ENCODE measurements at regions not wholly inside any gene's neighbourhood (a gene's known extent, or its start where the extent isn't known, plus 50 kb on each side); places are given as distances from the start of the nearest gene placed in this dataset.

DNA sequence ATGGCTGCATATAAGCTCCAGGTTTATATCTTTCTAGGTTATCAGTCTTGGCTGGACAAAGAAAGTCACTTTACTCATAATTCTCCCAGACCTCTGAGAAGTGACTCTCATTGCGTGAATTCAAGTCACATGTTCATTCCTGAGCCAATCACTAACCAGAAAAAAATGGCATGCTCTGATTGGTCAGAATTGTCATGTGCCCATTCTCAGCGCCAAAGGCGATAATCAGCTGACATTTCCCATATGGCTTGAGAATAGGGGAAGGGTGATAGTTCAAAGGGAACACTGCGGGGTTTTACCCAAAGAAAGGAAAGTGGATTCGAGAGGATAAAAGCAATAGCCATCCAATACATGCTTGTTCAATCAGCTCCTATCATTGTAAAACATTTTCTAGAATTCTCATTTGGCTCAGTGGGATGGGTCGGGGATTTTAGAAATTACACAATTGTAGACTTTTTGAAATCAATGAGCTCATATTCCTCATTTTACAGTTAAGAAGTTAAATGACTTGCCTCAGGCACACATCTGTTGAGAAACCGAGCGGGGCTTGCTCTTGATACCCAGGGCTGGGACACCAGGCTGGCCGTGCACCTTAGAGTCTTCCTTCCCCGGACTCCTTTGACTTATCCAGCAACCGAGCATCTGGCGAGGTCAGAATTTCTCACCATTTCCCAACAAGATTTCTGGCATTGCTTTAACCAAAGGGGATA, 454.0 kb upstream of the TBX3 start:
- Mint-ChIP-seq H3K4me1 (ENCODE audit: unreplicated experiment) (no peaks in the 10 kb centered on the region), H3K27ac (ENCODE audit: unreplicated experiment) (no peak overlapping the region), H3K27me3 (ENCODE audit: unreplicated experiment) (no peaks in the 10 kb centered on the region), H3K9me3 (ENCODE audit: unreplicated experiment) (no peaks in the 10 kb centered on the region), H3K36me3 (ENCODE audit: low read depth, unreplicated experiment) (no peaks in the 10 kb centered on the region), H3K4me3 (ENCODE audit: unreplicated experiment) (no peak overlapping the region)
- DNase-seq (ENCODE audit: low spot score): no peak
- TF ChIP-seq, protein P1, sequence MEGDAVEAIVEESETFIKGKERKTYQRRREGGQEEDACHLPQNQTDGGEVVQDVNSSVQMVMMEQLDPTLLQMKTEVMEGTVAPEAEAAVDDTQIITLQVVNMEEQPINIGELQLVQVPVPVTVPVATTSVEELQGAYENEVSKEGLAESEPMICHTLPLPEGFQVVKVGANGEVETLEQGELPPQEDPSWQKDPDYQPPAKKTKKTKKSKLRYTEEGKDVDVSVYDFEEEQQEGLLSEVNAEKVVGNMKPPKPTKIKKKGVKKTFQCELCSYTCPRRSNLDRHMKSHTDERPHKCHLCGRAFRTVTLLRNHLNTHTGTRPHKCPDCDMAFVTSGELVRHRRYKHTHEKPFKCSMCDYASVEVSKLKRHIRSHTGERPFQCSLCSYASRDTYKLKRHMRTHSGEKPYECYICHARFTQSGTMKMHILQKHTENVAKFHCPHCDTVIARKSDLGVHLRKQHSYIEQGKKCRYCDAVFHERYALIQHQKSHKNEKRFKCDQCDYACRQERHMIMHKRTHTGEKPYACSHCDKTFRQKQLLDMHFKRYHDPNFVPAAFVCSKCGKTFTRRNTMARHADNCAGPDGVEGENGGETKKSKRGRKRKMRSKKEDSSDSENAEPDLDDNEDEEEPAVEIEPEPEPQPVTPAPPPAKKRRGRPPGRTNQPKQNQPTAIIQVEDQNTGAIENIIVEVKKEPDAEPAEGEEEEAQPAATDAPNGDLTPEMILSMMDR (IDR thresholded peaks at IDR 0.05; ENCODE audit: unreplicated experiment): no peak

DNA sequence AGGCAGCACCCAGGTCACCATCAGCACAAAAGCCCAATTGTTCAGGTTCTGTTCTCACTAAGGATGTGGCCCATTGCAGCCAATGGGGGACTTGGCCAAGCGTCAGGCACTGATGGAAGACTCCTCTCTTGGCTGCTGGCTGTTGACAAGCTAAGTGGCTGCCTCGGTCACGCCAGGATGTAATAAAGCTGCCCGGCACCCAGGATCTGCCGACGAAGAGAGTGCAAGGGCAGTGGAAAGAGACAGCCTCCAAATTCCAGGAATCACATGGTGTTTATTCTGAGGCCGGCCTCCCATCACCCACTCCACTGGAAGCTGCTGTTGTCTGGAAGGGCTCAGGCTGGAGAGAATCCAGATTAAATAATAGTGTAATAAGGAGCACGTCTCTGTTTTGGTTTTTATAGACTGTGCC, 451.8 kb upstream of the TBX3 start:
- H3K36me3 Mint-ChIP-seq (ENCODE audit: low read depth, unreplicated experiment): no peaks in the 10 kb centered on the region
- H3K4me1 Mint-ChIP-seq (ENCODE audit: unreplicated experiment): peaks cover 3% of the 10 kb centered on the region
- H3K27me3 Mint-ChIP-seq (ENCODE audit: unreplicated experiment): no peaks in the 10 kb centered on the region
- H3K4me3 Mint-ChIP-seq (ENCODE audit: unreplicated experiment): no peak overlapping the region
- no peak overlapping the region for H3K27ac Mint-ChIP-seq (ENCODE audit: unreplicated experiment)
- no peak for DNase-seq (ENCODE audit: low spot score)
- H3K9me3 Mint-ChIP-seq (ENCODE audit: unreplicated experiment): no peaks in the 10 kb centered on the region
- TF ChIP-seq, protein P1 (IDR thresholded peaks at IDR 0.05; ENCODE audit: unreplicated experiment): no peak

DNA sequence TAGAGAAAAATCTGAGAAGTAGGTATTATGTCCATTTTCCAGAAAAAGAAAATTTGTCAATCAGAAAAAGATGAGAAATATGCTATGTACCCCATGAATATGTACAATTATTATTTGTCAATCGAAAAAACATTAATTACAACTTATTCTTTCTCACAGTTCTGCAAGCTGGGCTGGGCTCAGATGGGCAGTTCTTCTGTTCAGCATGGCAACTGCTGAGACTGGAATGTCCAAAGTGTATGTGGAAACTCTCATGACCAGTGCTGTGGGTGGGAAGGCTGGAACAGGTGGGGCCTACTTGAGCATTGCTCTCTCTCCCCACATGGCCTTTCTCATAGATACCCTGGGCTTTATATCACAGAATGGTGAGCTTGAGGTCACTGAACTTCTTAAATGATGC, 450.3 kb upstream of the TBX3 start:
- peaks cover 3% of the 10 kb centered on the region for H3K4me1 Mint-ChIP-seq (ENCODE audit: unreplicated experiment)
- DNase-seq (ENCODE audit: low spot score): no peak
- H3K36me3 Mint-ChIP-seq (ENCODE audit: low read depth, unreplicated experiment): no peaks in the 10 kb centered on the region
- no peaks in the 10 kb centered on the region for H3K27me3 Mint-ChIP-seq (ENCODE audit: unreplicated experiment)
- no peak overlapping the region for H3K4me3 Mint-ChIP-seq (ENCODE audit: unreplicated experiment)
- no peak overlapping the region for H3K27ac Mint-ChIP-seq (ENCODE audit: unreplicated experiment)
- TF ChIP-seq, protein P1 (IDR thresholded peaks at IDR 0.05; ENCODE audit: unreplicated experiment): no peak
- no peaks in the 10 kb centered on the region for H3K9me3 Mint-ChIP-seq (ENCODE audit: unreplicated experiment)

DNA sequence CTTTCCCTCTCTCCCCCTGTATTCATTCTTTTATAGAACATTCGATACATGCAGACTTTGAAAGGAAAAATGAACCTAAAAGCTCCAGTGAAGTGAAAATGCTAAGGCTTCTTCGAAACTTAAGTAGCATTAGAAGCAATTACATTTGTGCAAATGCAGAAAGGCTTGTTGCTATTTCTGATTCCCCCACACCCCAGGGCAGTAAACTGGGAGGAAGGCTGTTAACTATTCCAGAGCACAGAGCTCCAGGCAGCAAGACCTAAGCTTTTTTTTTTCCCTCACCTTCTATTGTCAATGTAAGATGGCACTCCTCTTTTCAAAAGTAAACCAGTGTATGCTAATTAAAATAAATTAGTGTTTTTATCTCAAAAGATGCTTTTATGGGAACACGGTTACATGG, 448.9 kb upstream of the TBX3 start:
- no peak overlapping the region for H3K4me3 Mint-ChIP-seq (ENCODE audit: unreplicated experiment)
- no peak overlapping the region for H3K27ac Mint-ChIP-seq (ENCODE audit: unreplicated experiment)
- no peaks in the 10 kb centered on the region for H3K36me3 Mint-ChIP-seq (ENCODE audit: low read depth, unreplicated experiment)
- DNase-seq (ENCODE audit: low spot score): no peak
- H3K27me3 Mint-ChIP-seq (ENCODE audit: unreplicated experiment): no peaks in the 10 kb centered on the region
- H3K4me1 Mint-ChIP-seq (ENCODE audit: unreplicated experiment): peaks cover 3% of the 10 kb centered on the region
- TF ChIP-seq, protein P1 (IDR thresholded peaks at IDR 0.05; ENCODE audit: unreplicated experiment): no peak
- no peaks in the 10 kb centered on the region for H3K9me3 Mint-ChIP-seq (ENCODE audit: unreplicated experiment)

DNA sequence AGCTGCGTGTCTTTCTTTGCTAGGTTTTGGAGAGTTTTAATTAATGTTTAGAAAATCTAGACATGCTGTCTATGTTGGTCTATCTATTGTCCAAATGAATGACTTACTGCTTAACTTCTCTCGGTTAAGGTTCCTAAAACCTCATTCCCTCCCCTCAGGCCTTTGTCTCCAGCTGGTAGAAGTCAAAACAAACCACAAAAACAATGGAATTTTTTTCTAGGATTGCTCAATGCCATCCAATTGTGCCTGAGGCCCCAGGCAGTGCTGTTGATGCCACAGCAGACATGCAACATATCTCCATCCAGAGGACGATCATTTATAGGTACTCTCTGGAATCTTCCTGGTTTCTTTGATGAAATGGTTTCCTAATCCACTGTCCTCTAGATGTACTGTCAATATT, 448.2 kb upstream of the TBX3 start:
- Mint-ChIP-seq H3K4me3 (ENCODE audit: unreplicated experiment) (no peak overlapping the region), H3K4me1 (ENCODE audit: unreplicated experiment) (peaks cover 3% of the 10 kb centered on the region), H3K27me3 (ENCODE audit: unreplicated experiment) (no peaks in the 10 kb centered on the region), H3K9me3 (ENCODE audit: unreplicated experiment) (no peaks in the 10 kb centered on the region), H3K36me3 (ENCODE audit: low read depth, unreplicated experiment) (no peaks in the 10 kb centered on the region), H3K27ac (ENCODE audit: unreplicated experiment) (no peak overlapping the region)
- TF ChIP-seq, protein P1 (IDR thresholded peaks at IDR 0.05; ENCODE audit: unreplicated experiment): no peak
- DNase-seq (ENCODE audit: low spot score): no peak
